ENCODE measurements at regions not wholly inside any gene's neighbourhood (a gene's known extent, or its start where the extent isn't known, plus 50 kb on each side); places are given as distances from the start of the nearest gene placed in this dataset.

- Histone ChIP-seq H3K36me3 (no peaks in the 10 kb centered on the region), H3K9me3 (no peaks in the 10 kb centered on the region), H3K27me3 (ENCODE audit: low read depth) (no peaks in the 10 kb centered on the region), H3K27ac (no peak overlapping the region), H3K4me1 (no peaks in the 10 kb centered on the region), H3K4me3 (no peak overlapping the region)
- TF ChIP-seq CTCF (IDR thresholded peaks at IDR 0.05), result no peak
- ATAC-seq, result peak; percentile 33 to 61
- no peak for DNase-seq
- intact Hi-C loops (cut with DNase I), result no loop called here
These were observed 395.2 kb downstream of the MID1IP1 start for GRCh38 chrX:39196192-39197102.

- H3K27me3 ChIP-seq (ENCODE audit: low read depth), result no peaks in the 10 kb centered on the region
- no peak for ATAC-seq
- H3K9me3 ChIP-seq, result no peaks in the 10 kb centered on the region
- H3K4me3 ChIP-seq, result no peak overlapping the region
- H3K4me1 ChIP-seq, result no peaks in the 10 kb centered on the region
- H3K36me3 ChIP-seq, result no peaks in the 10 kb centered on the region
- DNase-seq, result no peak
- no peak for TF ChIP-seq CTCF (IDR thresholded peaks at IDR 0.05)
- intact Hi-C loops (cut with DNase I), result no loop called here
- no peak overlapping the region for H3K27ac ChIP-seq
These were observed 398.2 kb downstream of the MID1IP1 start for GRCh38 chrX:39199429-39199828.

- Histone ChIP-seq H3K4me3 (no peak overlapping the region), H3K9me3 (no peaks in the 10 kb centered on the region), H3K27ac (no peak overlapping the region), H3K4me1 (no peaks in the 10 kb centered on the region), H3K36me3 (no peaks in the 10 kb centered on the region), H3K27me3 (ENCODE audit: low read depth) (no peaks in the 10 kb centered on the region)
- DNase-seq, result no peak
- ATAC-seq, result no peak
- no peak for TF ChIP-seq CTCF (IDR thresholded peaks at IDR 0.05)
- intact Hi-C loops (cut with DNase I), result no loop called here
These were observed 400.2 kb downstream of the MID1IP1 start for GRCh38 chrX:39201305-39201990.

- Histone ChIP-seq H3K9me3 (no peaks in the 10 kb centered on the region), H3K27ac (no peak overlapping the region), H3K36me3 (no peaks in the 10 kb centered on the region), H3K4me1 (no peaks in the 10 kb centered on the region), H3K27me3 (ENCODE audit: low read depth) (no peaks in the 10 kb centered on the region), H3K4me3 (no peak overlapping the region)
- intact Hi-C loops (cut with DNase I), result no loop called here
- no peak for DNase-seq
- no peak for TF ChIP-seq CTCF (IDR thresholded peaks at IDR 0.05)
- no peak for ATAC-seq
These were observed 401.4 kb downstream of the MID1IP1 start for GRCh38 chrX:39202641-39203040.

GRCh38 chrX:39203427-39203826, 402.2 kb downstream of the MID1IP1 start:
- Histone ChIP-seq H3K27me3 (ENCODE audit: low read depth) (no peaks in the 10 kb centered on the region), H3K9me3 (no peaks in the 10 kb centered on the region), H3K27ac (no peak overlapping the region), H3K36me3 (no peaks in the 10 kb centered on the region), H3K4me1 (no peaks in the 10 kb centered on the region), H3K4me3 (no peak overlapping the region)
- no peak for ATAC-seq
- intact Hi-C loops (cut with DNase I), result no loop called here
- DNase-seq, result no peak
- no peak for TF ChIP-seq CTCF (IDR thresholded peaks at IDR 0.05)

Data from lower lobe of right lung (tissue), 2 donors.